SK-MEL-5 (cell line): ENCODE measurements at regions not wholly inside any gene's neighbourhood (a gene's known extent, or its start where the extent isn't known, plus 50 kb on each side); places are given as distances from the start of the nearest gene placed in this dataset.

Experiments used
- DNase-seq: peaks from one replicate; pipeline ENCODE4 v3.0.0-alpha.2; 2016; ENCODE audit warnings: low read depth, low spot score
- in situ Hi-C: cut with HindIII; loops from 2 replicates; pipeline ENCODE4 v1.10.0; 2016; ENCODE audit warnings: low sequenced_read_pairs, high pct_unique_total_duplicates, low pct_unique_long_range_greater_than_20kb

GRCh38 chr2:16161768-16162490, 221.6 kb downstream of the MYCN start:
- in situ Hi-C loops, result no loop called here
- DNase-seq, result no peak

- in situ Hi-C loops, result no loop called here
- no peak for DNase-seq
Measured at GRCh38 chr2:16161085-16161565, 220.8 kb downstream of the MYCN start.

GRCh38 chr2:16160281-16161084, 220.1 kb downstream of the MYCN start:
- no peak for DNase-seq
- in situ Hi-C loops, result no loop called here

GRCh38 chr2:16156411-16156810, 216.1 kb downstream of the MYCN start:
- in situ Hi-C loops, result no loop called here
- DNase-seq, result no peak

GRCh38 chr2:16155766-16156165, 215.4 kb downstream of the MYCN start:
- in situ Hi-C loops, result no loop called here
- no peak for DNase-seq

- no peak for DNase-seq
- in situ Hi-C loops, result no loop called here
Measured at GRCh38 chr2:16155366-16155765, 215.0 kb downstream of the MYCN start.

GRCh38 chr2:16154501-16155280, 214.3 kb downstream of the MYCN start:
- in situ Hi-C loops, result no loop called here
- DNase-seq, result no peak

GRCh38 chr2:16154061-16154460, 213.7 kb downstream of the MYCN start:
- no peak for DNase-seq
- in situ Hi-C loops, result no loop called here

GRCh38 chr2:16153754-16154035, 213.3 kb downstream of the MYCN start:
- DNase-seq, result no peak
- in situ Hi-C loops, result no loop called here

- in situ Hi-C loops, result no loop called here
- no peak for DNase-seq
Measured at GRCh38 chr2:16152928-16153753, 212.8 kb downstream of the MYCN start.

GRCh38 chr2:16152071-16152927, 211.9 kb downstream of the MYCN start:
- DNase-seq, result no peak
- in situ Hi-C loops, result no loop called here

GRCh38 chr2:16151651-16152050, 211.3 kb downstream of the MYCN start:
- DNase-seq, result no peak
- in situ Hi-C loops, result no loop called here

GRCh38 chr2:16151281-16151570, 210.9 kb downstream of the MYCN start:
- no peak for DNase-seq
- in situ Hi-C loops, result no loop called here

GRCh38 chr2:16150456-16151280, 210.3 kb downstream of the MYCN start:
- in situ Hi-C loops, result no loop called here
- no peak for DNase-seq

- no peak for DNase-seq
- in situ Hi-C loops, result no loop called here
Measured at GRCh38 chr2:16149349-16150243, 209.2 kb downstream of the MYCN start.
